OCI-LY1 (cell line): ENCODE measurements at regions not wholly inside any gene's neighbourhood (a gene's known extent, or its start where the extent isn't known, plus 50 kb on each side); places are given as distances from the start of the nearest gene placed in this dataset.

Source experiments
- CTCF ChIP-seq: fragments of 200-600 bp; sonication (generic), shearing (Covaris generic); IDR thresholded peaks from 2 replicates; pipeline ENCODE4 v1.5.1; 2017; ENCODE audit warnings: mild to moderate bottlenecking, antibody characterized with exemption, low read length, moderate library complexity, mixed read lengths
- EZH2 ChIP-seq: fragments of 200-600 bp; sonication (generic), shearing (Covaris generic); IDR thresholded peaks from 2 replicates; pipeline ENCODE4 v1.8.0; 2017; ENCODE audit warnings: borderline replicate concordance, mixed run types, mild to moderate bottlenecking, antibody characterized with exemption, low read length, moderate library complexity, mixed read lengths

DNA sequence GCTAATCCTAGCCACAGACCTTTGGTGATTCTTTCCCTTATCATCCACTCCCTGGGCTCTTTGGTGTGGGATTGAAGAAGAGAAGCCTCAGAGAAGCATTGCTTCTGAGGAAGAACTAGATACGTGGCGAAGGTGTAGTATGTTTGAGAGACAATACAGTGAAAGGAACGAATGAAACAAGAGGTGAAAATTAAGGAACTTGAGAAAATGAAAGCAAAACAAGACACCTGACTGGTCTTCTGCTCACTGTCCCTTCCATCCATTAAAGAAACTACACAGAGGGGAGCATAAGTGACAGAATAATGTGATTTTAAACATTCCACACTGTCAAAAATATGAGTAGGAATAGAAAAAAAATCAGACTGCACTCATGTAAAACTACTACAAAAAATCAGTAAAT is 219.6 kb upstream of the NPSR1 start:
- TF ChIP-seq CTCF (no peak), EZH2 (no peak)
